ENCODE measurements at regions not wholly inside any gene's neighbourhood (a gene's known extent, or its start where the extent isn't known, plus 50 kb on each side); places are given as distances from the start of the nearest gene placed in this dataset.
"Not testable (repeated sequence)": the region's sequence is repeated elsewhere in the genome, so short reads cannot be mapped to it uniquely, and the experiment has no call there.

GRCh38 chr4:111992351-111993168 lies 152.7 kb upstream of the FAM241A start:
- no peak for DNase-seq

GRCh38 chr4:111994392-111994791 lies 150.9 kb upstream of the FAM241A start:
- DNase-seq, result no peak

- no peak for DNase-seq
Measured at GRCh38 chr4:111997785-111998184, 147.5 kb upstream of the FAM241A start.

GRCh38 chr4:111999801-112000200 lies 145.5 kb upstream of the FAM241A start:
- DNase-seq, result no peak

- peak; percentile 71 for DNase-seq
Measured at GRCh38 chr4:112001041-112001440, 144.2 kb upstream of the FAM241A start.

- DNase-seq, result no peak
Measured at GRCh38 chr4:112002248-112002661, 143.0 kb upstream of the FAM241A start.

GRCh38 chr4:112003231-112003907 lies 141.9 kb upstream of the FAM241A start:
- DNase-seq, result no peak

GRCh38 chr4:112005027-112005426 lies 140.2 kb upstream of the FAM241A start:
- DNase-seq, result no peak

GRCh38 chr4:112007391-112007790 lies 137.9 kb upstream of the FAM241A start:
- DNase-seq, result no peak

- DNase-seq, result no peak
Measured at GRCh38 chr4:112015960-112016359, 129.3 kb upstream of the FAM241A start.

- no peak for DNase-seq
Measured at GRCh38 chr4:112023402-112023950, 121.8 kb upstream of the FAM241A start.

GRCh38 chr4:112026058-112026457 lies 119.2 kb upstream of the FAM241A start:
- no peak for DNase-seq

GRCh38 chr4:112029771-112030171 lies 115.5 kb upstream of the FAM241A start:
- no peak for DNase-seq

GRCh38 chr4:112031712-112032328 lies 113.4 kb upstream of the FAM241A start:
- no peak for DNase-seq

- DNase-seq, result no peak
Measured at GRCh38 chr4:112036886-112037285, 108.4 kb upstream of the FAM241A start.

GRCh38 chr4:112038861-112039260 lies 106.4 kb upstream of the FAM241A start:
- no peak for DNase-seq

GRCh38 chr4:112049119-112049518 lies 96.1 kb upstream of the FAM241A start:
- not testable (repeated sequence) for DNase-seq

- no peak for DNase-seq
Measured at GRCh38 chr4:112053825-112054350, 91.4 kb upstream of the FAM241A start.

GRCh38 chr4:112055100-112055499 lies 90.2 kb upstream of the FAM241A start:
- DNase-seq, result no peak

- no peak for DNase-seq
Measured at GRCh38 chr4:112057470-112057869, 87.8 kb upstream of the FAM241A start.

GRCh38 chr4:112058433-112058832 lies 86.8 kb upstream of the FAM241A start:
- no peak for DNase-seq

- DNase-seq, result no peak
Measured at GRCh38 chr4:112060212-112060611, 85.0 kb upstream of the FAM241A start.

GRCh38 chr4:112061207-112061817 lies 83.9 kb upstream of the FAM241A start:
- no peak for DNase-seq
